ENCODE measurements at regions not wholly inside any gene's neighbourhood (a gene's known extent, or its start where the extent isn't known, plus 50 kb on each side); places are given as distances from the start of the nearest gene placed in this dataset.

GRCh38 chr3:102194001-102194400, 240.8 kb upstream of the ZPLD1 start:
- ATAC-seq (replicated peaks in 6 of 8): no peak
- in situ Hi-C loops (cut with MboI; ENCODE audit: low pct_unique_long_range_greater_than_20kb in 2 of 9, low sequenced_read_pairs in 9 of 9, unreplicated experiment in 9 of 9): no loop called here
- WGBS, 10 experiments: 50 to 96% (median 83%) methylated on average over 4 to 5 of the region's 5 CpGs
- Histone ChIP-seq H3K4me3 (no peak overlapping the region), H3K4me1 (replicated peaks in 1 of 2) (no peaks in the 10 kb centered on the region), H3K27ac (no peak overlapping the region)

GRCh38 chr3:102194760-102195159, 240.1 kb upstream of the ZPLD1 start:
- in situ Hi-C loops (cut with MboI; ENCODE audit: low pct_unique_long_range_greater_than_20kb in 2 of 9, low sequenced_read_pairs in 9 of 9, unreplicated experiment in 9 of 9): no loop called here

GRCh38 chr3:102195198-102195948, 239.4 kb upstream of the ZPLD1 start:
- WGBS, 10 experiments: 24 to 90% (median 71%) methylated on average over 1 to 5 of the region's 5 CpGs; no CpG with 5 or more reads in 1 of the 10 experiments
- ATAC-seq (replicated peaks in 6 of 8): peak in 3 of 8 experiments; percentile 40 to 79 (median 44)
- in situ Hi-C loops (cut with MboI; ENCODE audit: low pct_unique_long_range_greater_than_20kb in 2 of 9, low sequenced_read_pairs in 9 of 9, unreplicated experiment in 9 of 9): no loop called here
- no peaks in the 10 kb centered on the region for H3K4me1 ChIP-seq (replicated peaks in 1 of 2)
- no peak overlapping the region for H3K27ac ChIP-seq
- no peak overlapping the region for H3K4me3 ChIP-seq

More at GRCh38 chr3:102194760-102195159, 240.1 kb upstream of the ZPLD1 start:
- no peak overlapping the region for H3K4me3 ChIP-seq
- WGBS, 10 experiments: 60 to 80% methylated on average over 1 of the region's 1 CpG; no CpG with 5 or more reads in 8 of the 10 experiments
- no peak for ATAC-seq (replicated peaks in 6 of 8)
- no peaks in the 10 kb centered on the region for H3K4me1 ChIP-seq (replicated peaks in 1 of 2)
- no peak overlapping the region for H3K27ac ChIP-seq

- Histone ChIP-seq H3K4me1 (replicated peaks in 1 of 2) (no peaks in the 10 kb centered on the region), H3K4me3 (no peak overlapping the region), H3K27ac (no peak overlapping the region)
- in situ Hi-C loops (cut with MboI; ENCODE audit: low pct_unique_long_range_greater_than_20kb in 2 of 9, low sequenced_read_pairs in 9 of 9, unreplicated experiment in 9 of 9): no loop called here
- no peak for ATAC-seq (replicated peaks in 6 of 8)
These were observed 234.7 kb upstream of the ZPLD1 start for GRCh38 chr3:102200126-102200525.

- no peak for ATAC-seq (replicated peaks in 6 of 8)
- Histone ChIP-seq H3K4me3 (no peak overlapping the region), H3K4me1 (replicated peaks in 1 of 2) (no peaks in the 10 kb centered on the region), H3K27ac (no peak overlapping the region)
- in situ Hi-C loops (cut with MboI; ENCODE audit: low pct_unique_long_range_greater_than_20kb in 2 of 9, low sequenced_read_pairs in 9 of 9, unreplicated experiment in 9 of 9): no loop called here
These were observed 234.3 kb upstream of the ZPLD1 start for GRCh38 chr3:102200560-102200959.

- Histone ChIP-seq H3K27ac (no peak overlapping the region), H3K4me1 (replicated peaks in 1 of 2) (no peaks in the 10 kb centered on the region), H3K4me3 (no peak overlapping the region)
- in situ Hi-C loops (cut with MboI; ENCODE audit: low pct_unique_long_range_greater_than_20kb in 2 of 9, low sequenced_read_pairs in 9 of 9, unreplicated experiment in 9 of 9): no loop called here
- WGBS, 10 experiments: 80 to 100% (median 83%) methylated on average over 1 of the region's 1 CpG; no CpG with 5 or more reads in 7 of the 10 experiments
- no peak for ATAC-seq (replicated peaks in 6 of 8)
These were observed 229.2 kb upstream of the ZPLD1 start for GRCh38 chr3:102205647-102206046.

GRCh38 chr3:102206511-102207031, 228.2 kb upstream of the ZPLD1 start:
- no peak overlapping the region for H3K27ac ChIP-seq
- H3K4me1 ChIP-seq (replicated peaks in 1 of 2): no peaks in the 10 kb centered on the region
- WGBS, 10 experiments: 0 to 67% (median 38%) methylated on average over 1 to 3 of the region's 4 CpGs; no CpG with 5 or more reads in 3 of the 10 experiments
- no peak overlapping the region for H3K4me3 ChIP-seq
- peak in 3 of 8 experiments; percentile 14 to 95 (median 87) for ATAC-seq (replicated peaks in 6 of 8)
- in situ Hi-C loops (cut with MboI; ENCODE audit: low pct_unique_long_range_greater_than_20kb in 2 of 9, low sequenced_read_pairs in 9 of 9, unreplicated experiment in 9 of 9): no loop called here

GRCh38 chr3:102207151-102207571, 227.7 kb upstream of the ZPLD1 start:
- peak in 3 of 8 experiments; percentile 11 to 45 (median 25) for ATAC-seq (replicated peaks in 6 of 8)
- in situ Hi-C loops (cut with MboI; ENCODE audit: low pct_unique_long_range_greater_than_20kb in 2 of 9, low sequenced_read_pairs in 9 of 9, unreplicated experiment in 9 of 9): no loop called here
- H3K4me3 ChIP-seq: no peak overlapping the region
- no peak overlapping the region for H3K27ac ChIP-seq
- no peaks in the 10 kb centered on the region for H3K4me1 ChIP-seq (replicated peaks in 1 of 2)
- WGBS, 10 experiments: 0 to 97% (median 83%) methylated on average over 1 to 3 of the region's 3 CpGs; no CpG with 5 or more reads in 3 of the 10 experiments

- WGBS, 10 experiments: 71 to 100% (median 89%) methylated on average over 1 to 2 of the region's 2 CpGs; no CpG with 5 or more reads in 6 of the 10 experiments
- Histone ChIP-seq H3K4me3 (no peak overlapping the region), H3K4me1 (replicated peaks in 1 of 2) (no peaks in the 10 kb centered on the region), H3K27ac (no peak overlapping the region)
- in situ Hi-C loops (cut with MboI; ENCODE audit: low pct_unique_long_range_greater_than_20kb in 2 of 9, low sequenced_read_pairs in 9 of 9, unreplicated experiment in 9 of 9): no loop called here
- no peak for ATAC-seq (replicated peaks in 6 of 8)
These were observed 219.6 kb upstream of the ZPLD1 start for GRCh38 chr3:102215166-102215565.

GRCh38 chr3:102223132-102223531, 211.7 kb upstream of the ZPLD1 start:
- 0 to 97% (median 85%) methylated on average over 1 to 6 of the region's 10 CpGs; no CpG with 5 or more reads in 1 of the 10 experiments for WGBS, 10 experiments
- no peak for ATAC-seq (replicated peaks in 6 of 8)
- in situ Hi-C loops (cut with MboI; ENCODE audit: low pct_unique_long_range_greater_than_20kb in 2 of 9, low sequenced_read_pairs in 9 of 9, unreplicated experiment in 9 of 9): loop anchor here in 3 of 9 experiments (10.0 kb wide), 2 partner anchors 408 to 418 kb away; no protein-coding TSS in a partner anchor

GRCh38 chr3:102224171-102224570, 210.6 kb upstream of the ZPLD1 start:
- peak in 3 of 8 experiments; percentile 19 to 52 (median 20) for ATAC-seq (replicated peaks in 6 of 8)

More at GRCh38 chr3:102223132-102223531, 211.7 kb upstream of the ZPLD1 start:
- H3K27ac ChIP-seq: no peak overlapping the region
- H3K4me1 ChIP-seq (replicated peaks in 1 of 2): no peaks in the 10 kb centered on the region
- H3K4me3 ChIP-seq: no peak overlapping the region

GRCh38 chr3:102225005-102225404, 209.8 kb upstream of the ZPLD1 start:
- no peak overlapping the region for H3K27ac ChIP-seq
- in situ Hi-C loops (cut with MboI; ENCODE audit: low pct_unique_long_range_greater_than_20kb in 2 of 9, low sequenced_read_pairs in 9 of 9, unreplicated experiment in 9 of 9): loop anchor here in 8 of 9 experiments (5.0 to 25.0 kb wide), 8 partner anchors 307 to 437 kb away; no protein-coding TSS in a partner anchor
- no peak overlapping the region for H3K4me3 ChIP-seq
- peaks cover 0 to 7% of the 10 kb centered on the region in 2 donors for H3K4me1 ChIP-seq (replicated peaks in 1 of 2)
- 36 to 89% (median 78%) methylated on average over 1 to 8 of the region's 8 CpGs for WGBS, 10 experiments
- peak in 6 of 8 experiments; percentile 5 to 70 (median 18) for ATAC-seq (replicated peaks in 6 of 8)

More at GRCh38 chr3:102224171-102224570, 210.6 kb upstream of the ZPLD1 start:
- WGBS, 10 experiments: 43 to 100% (median 94%) methylated on average over 1 to 3 of the region's 3 CpGs; no CpG with 5 or more reads in 4 of the 10 experiments
- H3K4me3 ChIP-seq: no peak overlapping the region
- H3K4me1 ChIP-seq (replicated peaks in 1 of 2): peaks cover 0 to 4% of the 10 kb centered on the region in 2 donors
- in situ Hi-C loops (cut with MboI; ENCODE audit: low pct_unique_long_range_greater_than_20kb in 2 of 9, low sequenced_read_pairs in 9 of 9, unreplicated experiment in 9 of 9): loop anchor here in 3 of 9 experiments (10.0 kb wide), 2 partner anchors 409 to 419 kb away; no protein-coding TSS in a partner anchor
- H3K27ac ChIP-seq: no peak overlapping the region

GRCh38 chr3:102225407-102226132, 209.2 kb upstream of the ZPLD1 start:
- 0 to 9% (median 0%) methylated on average over 1 of the region's 1 CpG; no CpG with 5 or more reads in 3 of the 10 experiments for WGBS, 10 experiments
- Histone ChIP-seq H3K4me3 (no peak overlapping the region), H3K4me1 (replicated peaks in 1 of 2) (peaks cover 0 to 7% of the 10 kb centered on the region in 2 donors), H3K27ac (no peak overlapping the region)
- in situ Hi-C loops (cut with MboI; ENCODE audit: low pct_unique_long_range_greater_than_20kb in 2 of 9, low sequenced_read_pairs in 9 of 9, unreplicated experiment in 9 of 9): loop anchor here in 8 of 9 experiments (5.0 to 25.0 kb wide), 8 partner anchors 307 to 437 kb away; no protein-coding TSS in a partner anchor
- ATAC-seq (replicated peaks in 6 of 8): peak; percentile 57 to 83 (median 78)

Measured in motor neuron (in vitro differentiated cells).